Stimulated activated CD8-positive, alpha-beta memory T cell treated with anti-CD3 and anti-CD28 coated beads, Interleukin-7, amount 100 ng/mL, for 1 hour (primary cell): ENCODE measurements at regions not wholly inside any gene's neighbourhood (a gene's known extent, or its start where the extent isn't known, plus 50 kb on each side); places are given as distances from the start of the nearest gene placed in this dataset.

Experiments used
- DNase-seq, 2 donors: peaks; one replicate each; pipeline ENCODE4 v3.0.0-alpha.2; 2020; ENCODE audit warnings: low read depth in 2 of 2

- DNase-seq = no peak
Observed at GRCh38 chr9:551986-552929, 289.2 kb upstream of the DMRT1 start.

DNA sequence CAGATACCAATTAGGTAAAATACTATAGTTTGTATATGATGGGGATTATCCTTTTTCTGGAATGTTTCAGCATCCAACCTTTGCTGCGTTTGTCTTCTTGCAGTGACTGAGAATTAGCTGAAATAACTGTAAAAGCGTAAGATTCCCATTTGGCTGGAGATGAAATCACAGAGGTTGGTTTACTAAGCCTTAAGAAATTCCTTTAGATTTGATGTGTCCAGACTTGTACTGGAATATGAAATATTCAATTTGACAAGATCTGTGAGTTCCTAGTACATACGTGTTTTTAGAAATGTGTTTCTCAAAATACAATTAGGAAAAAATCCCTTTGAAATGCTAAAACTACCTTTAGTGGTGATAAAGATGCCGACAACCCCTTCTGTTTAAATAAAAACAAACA, 286.0 kb upstream of the DMRT1 start:
- no peak for DNase-seq

- DNase-seq = no peak
Observed at GRCh38 chr9:556199-556598, 285.3 kb upstream of the DMRT1 start.

- no peak for DNase-seq
Observed at GRCh38 chr9:556675-557074, 284.8 kb upstream of the DMRT1 start.

DNA sequence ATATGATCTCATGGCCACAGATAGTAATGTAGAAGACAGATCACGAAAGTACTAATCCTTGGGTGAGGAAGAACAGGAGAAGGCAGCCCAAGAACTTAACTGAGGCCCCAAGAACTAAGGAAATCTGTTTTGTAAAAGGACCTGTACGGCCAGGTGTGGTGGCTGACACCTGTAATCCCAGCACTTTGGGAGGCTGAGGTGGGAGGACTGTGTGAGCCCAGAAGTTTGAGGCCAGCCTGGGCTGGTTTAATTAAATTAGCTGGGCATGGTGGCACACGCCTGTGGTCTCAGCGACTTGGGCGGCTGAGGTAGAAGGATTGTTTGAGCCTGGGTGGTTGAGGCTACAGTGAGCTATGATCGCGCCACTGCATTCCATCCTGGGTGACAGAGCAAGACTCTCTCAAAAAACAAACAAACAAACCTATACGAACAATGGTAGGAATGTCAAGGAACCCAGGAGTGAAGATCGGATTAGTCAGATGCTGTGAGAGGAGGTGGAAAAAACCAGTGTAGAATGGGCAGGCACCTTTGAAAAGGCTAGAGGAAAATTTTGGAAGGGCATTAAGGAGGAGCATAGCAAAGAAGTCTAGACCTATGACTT, 283.8 kb upstream of the DMRT1 start:
- no peak for DNase-seq

DNA sequence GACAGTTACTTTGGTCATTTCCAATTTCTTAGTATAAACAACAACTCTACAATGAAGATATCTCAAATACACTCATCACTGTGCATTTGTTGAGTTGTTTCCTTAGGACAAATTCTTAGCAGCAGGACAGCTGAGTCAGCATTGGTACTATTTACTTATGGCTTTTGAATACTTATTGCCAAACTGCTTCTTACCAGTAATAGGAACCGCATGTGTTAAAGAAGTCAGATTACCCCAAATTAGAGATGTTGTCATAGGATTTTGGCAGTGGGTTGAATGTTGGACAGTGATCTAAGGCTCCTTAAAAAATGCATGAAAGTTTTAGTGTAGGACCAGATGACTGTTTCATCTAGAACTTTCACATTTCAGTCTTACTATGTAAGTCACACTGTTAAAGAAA, 280.1 kb upstream of the DMRT1 start:
- no peak for DNase-seq

DNA sequence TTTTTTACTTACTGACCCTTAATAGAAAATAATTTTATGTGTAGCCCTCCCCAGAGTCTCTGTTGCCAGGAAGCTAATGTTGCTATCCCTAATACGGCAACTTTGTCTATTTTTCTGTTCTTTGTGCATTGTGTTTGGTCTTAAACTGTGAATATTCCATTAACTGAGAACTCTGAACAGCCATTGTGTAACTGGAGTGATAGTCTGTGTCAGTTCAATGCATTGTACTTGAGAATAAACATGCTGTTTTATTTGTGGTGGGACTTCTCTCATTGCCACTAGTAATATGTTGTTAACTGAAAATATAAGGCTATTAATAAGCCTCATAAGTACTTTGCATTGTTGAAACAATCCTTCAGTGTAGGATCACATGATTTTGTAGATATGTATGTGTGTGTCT, 278.3 kb upstream of the DMRT1 start:
- DNase-seq = no peak

DNA sequence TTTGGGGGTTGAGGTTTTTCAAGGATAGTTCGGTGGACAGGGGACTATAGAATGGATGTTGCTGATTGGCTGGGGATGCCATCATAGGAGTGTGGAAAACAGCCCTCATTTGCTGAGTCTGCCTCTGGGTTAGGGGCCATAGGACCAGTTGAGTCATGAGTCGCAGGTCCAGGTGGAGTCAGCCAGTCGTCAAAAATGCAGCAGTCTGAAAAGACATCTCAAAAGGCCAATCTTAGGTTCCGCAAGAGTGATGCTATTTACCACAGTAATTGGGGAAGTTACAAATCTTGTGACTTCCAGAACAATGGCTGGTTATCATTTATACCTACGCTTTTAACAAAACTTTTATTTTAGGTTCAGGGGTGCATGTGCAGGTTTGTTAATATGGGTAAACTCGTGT, 276.0 kb upstream of the DMRT1 start:
- no peak for DNase-seq

DNA sequence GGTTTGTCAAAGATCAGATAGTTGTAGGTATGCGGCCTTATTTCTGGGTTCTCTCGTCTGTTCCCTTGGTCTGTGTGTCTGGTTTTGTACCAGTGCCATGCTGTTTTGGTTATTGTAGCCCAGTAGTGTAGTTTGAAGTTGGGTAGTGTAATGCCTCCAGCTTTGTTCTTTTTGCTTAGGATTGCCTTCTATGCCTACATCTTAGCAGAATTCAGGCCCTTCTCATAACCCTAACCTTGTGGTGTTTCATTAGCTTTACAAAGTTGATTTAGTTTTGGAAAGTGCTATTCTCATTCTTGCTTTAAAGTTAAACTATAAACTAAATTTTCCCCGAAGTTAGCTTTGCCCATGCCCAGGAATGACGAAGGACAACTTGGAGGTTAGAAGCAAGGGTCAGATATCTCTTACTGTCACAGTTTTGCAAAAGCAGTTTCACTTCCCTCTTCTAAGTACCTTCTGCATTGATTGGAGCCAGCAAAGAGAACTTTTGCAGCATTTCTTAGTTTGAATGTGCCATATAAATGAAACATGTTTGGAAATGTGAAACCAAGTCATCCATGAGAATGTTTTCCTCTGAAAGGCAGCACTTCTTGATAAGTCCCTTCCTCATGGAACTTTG, 274.3 kb upstream of the DMRT1 start:
- DNase-seq = no peak

DNA sequence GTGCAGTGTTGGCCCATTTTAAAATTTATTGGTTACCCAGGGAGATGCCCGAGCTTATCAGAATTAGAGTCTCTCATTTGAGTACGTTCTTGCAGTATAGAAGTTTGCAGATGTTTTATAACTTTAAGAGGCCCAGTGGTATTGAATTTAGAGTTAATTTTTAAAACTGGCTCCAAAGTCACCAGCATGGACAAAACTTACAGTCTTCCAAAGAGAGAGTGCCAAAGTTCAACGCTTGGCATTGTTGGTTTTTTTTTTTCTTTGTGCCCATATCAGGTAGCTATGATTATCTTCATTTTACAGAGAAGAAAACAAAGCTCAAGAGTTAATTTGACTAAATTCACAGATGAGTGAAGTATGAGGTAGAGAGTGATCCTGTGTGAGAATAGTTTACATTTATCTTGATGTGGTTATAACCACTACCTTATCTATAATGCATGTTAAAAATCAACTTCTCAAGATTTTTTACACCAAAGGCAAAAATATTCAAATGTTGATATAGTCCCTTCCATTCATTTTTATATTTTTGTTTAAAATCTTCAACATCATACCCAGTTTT, 273.7 kb upstream of the DMRT1 start:
- DNase-seq = no peak

DNA sequence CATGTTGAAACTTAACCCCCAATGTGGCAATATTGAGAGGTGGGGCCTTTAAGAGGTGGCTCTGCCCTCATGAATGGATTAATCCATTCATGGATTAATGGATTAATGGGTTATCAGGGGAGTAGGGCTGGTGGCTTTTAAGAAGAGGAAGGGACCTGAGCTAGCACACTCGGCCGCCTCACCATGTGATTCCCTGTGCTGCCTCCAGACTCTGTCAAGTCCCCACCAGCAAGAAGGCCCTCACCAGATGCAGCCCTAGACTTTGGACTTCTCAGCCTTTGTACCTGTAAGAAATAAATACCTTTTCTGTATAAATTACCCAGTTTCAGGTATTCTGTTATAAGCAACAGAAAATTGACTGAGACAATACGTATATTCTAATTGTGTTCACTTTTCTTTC, 272.2 kb upstream of the DMRT1 start:
- DNase-seq = no peak

GRCh38 chr9:570187-570586, 271.3 kb upstream of the DMRT1 start:
- no peak for DNase-seq

GRCh38 chr9:571066-571465, 270.4 kb upstream of the DMRT1 start:
- DNase-seq = no peak

- no peak for DNase-seq
Observed at GRCh38 chr9:571741-572140, 269.8 kb upstream of the DMRT1 start.

DNA sequence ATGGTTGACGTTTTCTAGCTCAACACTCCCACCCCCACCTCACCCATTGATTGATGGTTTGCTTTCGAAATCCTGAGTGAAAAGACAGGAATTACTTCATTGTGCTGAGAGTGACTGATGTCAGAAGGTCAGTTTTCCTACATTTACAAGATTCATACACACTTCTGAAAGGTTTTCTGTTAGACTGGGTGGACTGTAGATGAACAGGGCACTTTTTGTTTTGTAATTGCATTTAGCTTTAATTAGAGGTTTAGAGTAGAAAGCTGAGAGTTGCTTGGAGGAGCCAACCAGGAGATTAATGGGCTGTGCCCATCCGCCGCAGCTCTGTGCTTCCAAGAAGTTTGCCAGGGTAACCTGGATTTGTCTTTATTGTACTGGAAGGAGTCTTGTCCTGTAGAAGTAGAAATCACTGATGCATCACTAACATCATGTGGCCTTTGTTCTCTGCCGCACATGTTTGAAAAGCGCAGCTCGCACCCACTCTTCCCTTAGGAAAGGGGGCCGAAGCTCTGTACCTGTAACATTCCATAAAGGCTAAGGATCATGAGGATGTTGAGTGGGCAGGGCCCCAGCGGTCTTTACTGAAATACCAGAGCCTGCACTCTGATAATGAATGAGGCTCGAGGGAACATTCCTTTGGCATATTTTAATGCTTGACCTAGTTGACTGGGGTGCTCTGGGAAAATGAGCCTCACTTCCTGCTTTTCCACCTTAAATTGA, 267.6 kb upstream of the DMRT1 start:
- DNase-seq = no peak

DNA sequence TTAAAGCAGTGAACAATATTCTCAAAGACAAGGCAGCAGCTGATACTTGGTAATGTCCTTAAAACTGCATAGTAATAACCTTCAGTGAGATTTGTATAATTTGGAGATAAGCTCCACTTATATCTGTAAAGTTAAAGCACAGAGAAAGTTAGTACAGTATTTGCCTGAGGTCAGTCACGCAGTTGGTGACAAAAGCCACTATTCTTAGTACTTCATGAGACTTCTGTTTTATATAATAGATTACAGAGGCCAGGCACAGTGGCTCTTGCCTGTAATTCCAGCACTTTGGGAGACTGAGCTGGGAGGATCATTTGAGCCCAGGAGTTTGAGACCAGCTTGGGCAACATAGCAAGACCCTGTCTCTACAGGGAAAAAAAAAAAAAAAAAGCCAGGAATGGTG, 266.4 kb upstream of the DMRT1 start:
- no peak for DNase-seq

- no peak for DNase-seq
Observed at GRCh38 chr9:580652-581342, 260.7 kb upstream of the DMRT1 start.

GRCh38 chr9:581673-582497, 259.6 kb upstream of the DMRT1 start:
- no peak for DNase-seq

GRCh38 chr9:582775-583174, 258.7 kb upstream of the DMRT1 start:
- no peak for DNase-seq

DNA sequence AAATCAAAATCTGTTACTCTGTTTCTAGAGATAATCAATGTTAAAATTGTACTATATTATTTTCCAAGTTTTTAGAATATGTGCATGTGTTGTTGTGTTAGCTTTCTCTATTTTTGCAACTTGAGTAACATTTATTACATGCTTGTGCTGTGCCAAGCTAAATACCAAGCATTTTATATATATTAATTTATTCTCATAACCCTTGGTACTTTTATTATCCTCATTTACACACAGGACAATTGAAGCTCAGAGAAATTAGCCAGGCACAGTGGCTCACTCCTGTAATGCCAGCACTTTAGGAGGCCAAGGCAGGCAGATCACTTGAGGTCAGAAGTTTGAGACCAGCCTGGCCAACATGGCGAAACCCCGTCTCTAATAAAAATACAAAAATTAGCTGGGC, 254.0 kb upstream of the DMRT1 start:
- DNase-seq = no peak

- DNase-seq = no peak
Observed at GRCh38 chr9:588981-589380, 252.5 kb upstream of the DMRT1 start.
